Jurkat, Clone E6-1 (cell line): ENCODE measurements at regions not wholly inside any gene's neighbourhood (a gene's known extent, or its start where the extent isn't known, plus 50 kb on each side); places are given as distances from the start of the nearest gene placed in this dataset.

Experiments
- DNase-seq: peaks from one replicate; pipeline ENCODE4 v3.0.0-alpha.2; 2011; ENCODE audit warnings: low read depth, low spot score
- H3K4me3 ChIP-seq: 2 replicates; pipeline ENCODE4 v1.5.1; 2011; ENCODE audit warnings: mild to moderate bottlenecking, low read length, control low read depth, moderate library complexity

DNA sequence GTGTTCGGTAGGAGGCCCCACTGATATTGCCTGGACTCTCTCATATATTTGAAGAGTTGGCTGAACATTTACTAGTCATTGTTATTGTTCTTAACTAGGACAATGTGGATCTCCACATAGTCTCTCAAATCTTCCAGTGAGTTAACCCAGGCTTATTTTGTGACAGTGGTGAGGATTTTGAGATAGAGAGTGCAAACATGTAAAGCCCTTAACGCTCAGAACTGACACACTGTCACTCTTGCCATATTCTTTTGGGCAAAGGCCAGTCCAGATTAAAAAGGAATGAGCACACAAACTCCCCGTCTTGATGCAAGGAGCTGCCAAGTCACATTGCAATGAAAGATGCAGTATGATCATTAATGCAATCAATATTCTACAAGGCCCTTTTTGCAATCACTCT, 431.9 kb upstream of the AZI2 start:
- DNase-seq: no peak
- no peak overlapping the region for H3K4me3 ChIP-seq

DNA sequence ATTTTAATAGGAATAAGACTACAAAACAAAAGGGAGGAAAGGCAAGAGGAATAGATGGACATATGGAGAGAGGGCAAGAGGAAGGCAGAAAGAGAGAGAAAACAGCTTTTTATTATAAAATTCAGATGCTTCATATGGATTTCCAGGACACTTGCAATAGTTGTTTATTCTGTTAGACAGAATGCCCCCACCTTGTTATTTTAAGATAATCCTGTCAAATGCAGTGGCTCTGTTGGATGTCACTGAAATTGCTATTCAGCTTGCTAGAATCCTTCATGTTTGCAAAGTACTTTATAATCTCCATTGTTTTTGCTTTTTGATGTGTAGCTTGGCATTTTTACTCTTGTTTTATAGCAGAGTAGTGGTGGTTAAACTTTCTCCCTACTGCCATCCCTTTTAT, 432.4 kb upstream of the AZI2 start:
- no peak overlapping the region for H3K4me3 ChIP-seq
- DNase-seq: no peak

DNA sequence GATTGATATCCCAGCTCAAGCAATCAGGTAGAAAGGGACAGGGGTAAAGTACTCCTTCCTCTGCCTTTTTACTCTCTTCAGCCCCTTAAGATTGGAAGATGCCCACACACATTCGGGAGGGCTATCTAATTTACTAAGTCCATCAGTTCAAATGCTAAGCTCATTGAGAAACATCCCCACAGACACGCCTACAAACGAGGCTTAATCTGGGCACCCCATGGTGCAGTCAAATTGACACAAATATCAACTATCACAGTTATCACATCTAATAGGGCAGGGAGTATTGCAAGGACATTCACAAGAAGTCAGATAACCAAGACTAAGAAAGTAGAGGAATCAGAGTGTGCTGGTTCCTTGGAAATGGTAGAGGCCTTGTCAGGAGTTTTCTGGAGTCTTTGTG, 437.8 kb upstream of the AZI2 start:
- DNase-seq: no peak
- no peak overlapping the region for H3K4me3 ChIP-seq

DNA sequence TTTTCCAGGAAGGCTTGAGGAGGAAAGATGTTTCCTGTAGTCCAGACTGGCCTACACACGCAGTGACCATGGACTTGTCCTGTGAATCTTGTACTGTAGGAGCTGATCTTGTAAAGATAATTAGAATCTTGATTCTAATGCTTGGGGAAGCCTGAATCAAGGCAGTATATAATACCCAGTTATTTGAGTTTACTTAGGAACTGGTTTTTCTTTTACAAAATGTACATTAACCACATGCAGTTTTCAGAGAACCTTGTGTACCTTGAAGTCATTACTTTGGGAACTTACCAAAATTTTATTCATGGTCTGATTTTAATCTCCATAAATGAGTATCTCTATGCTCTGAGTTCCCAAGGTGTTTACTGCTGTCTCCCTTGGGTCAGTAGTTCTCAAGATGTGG, 439.9 kb upstream of the AZI2 start:
- H3K4me3 ChIP-seq: no peak overlapping the region
- DNase-seq: no peak

DNA sequence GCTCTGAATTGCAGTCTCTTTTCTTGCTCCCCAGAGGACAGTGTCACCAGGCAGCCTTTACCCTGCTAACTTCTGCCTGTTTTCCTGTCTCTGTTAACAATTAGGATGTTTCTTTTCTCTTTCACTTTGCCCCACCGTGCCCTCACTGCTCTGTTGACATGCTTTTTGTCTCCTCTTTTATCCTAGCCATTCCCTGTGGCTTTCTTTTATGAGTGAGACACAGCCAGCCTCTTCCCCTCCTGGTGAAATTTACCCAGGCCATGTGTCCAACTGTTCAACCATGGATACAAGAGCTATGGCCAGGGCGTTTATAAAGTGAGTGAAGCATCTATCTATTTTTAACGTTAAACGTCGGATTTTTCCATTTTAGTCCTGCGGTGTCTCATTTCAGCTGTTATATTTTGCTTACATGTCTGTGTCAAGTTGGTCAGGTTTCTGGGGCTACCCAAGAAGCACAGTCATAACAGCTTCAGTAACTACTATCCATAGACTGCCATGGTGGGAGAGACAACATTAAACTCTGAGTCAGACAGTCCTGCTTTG, 443.2 kb upstream of the AZI2 start:
- H3K4me3 ChIP-seq: no peak overlapping the region
- no peak for DNase-seq

DNA sequence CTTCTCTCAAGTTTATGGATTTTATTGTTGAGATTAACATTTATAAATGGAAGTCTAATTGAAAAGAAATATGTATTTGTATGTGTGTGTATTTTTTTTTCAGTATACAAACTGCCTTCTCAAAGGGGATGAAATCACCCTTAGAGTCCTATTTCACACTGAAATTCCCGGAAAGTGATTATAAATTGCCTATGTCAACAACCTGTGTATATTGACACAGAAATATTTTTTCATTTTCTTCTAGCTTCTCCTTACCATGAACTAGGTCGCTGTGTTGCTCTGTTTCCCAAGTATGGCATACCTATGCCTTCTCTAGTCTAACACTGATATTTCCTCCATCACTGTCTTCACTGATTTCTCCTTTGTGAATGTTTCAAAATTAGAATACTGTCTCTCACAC, 444.0 kb upstream of the AZI2 start:
- DNase-seq: no peak
- no peak overlapping the region for H3K4me3 ChIP-seq

DNA sequence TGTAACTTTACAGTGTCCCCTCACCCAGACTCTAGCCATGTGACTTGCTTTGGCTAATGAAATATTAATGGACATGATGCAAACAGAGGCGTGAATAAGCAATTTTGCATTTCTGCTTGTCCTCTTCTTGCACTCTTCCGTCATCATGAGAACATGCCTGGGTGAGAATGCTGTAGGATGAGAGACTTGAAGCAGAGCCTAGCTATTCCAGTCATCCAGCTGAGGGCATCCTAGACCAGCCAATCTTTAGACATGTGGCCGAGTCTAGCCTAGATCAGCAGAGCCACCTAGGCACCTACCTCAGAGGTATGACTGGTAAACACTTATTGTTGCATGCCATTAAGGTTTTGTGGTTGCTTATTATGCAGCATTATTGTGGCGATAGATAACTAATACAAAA, 450.5 kb upstream of the AZI2 start:
- DNase-seq: no peak

DNA sequence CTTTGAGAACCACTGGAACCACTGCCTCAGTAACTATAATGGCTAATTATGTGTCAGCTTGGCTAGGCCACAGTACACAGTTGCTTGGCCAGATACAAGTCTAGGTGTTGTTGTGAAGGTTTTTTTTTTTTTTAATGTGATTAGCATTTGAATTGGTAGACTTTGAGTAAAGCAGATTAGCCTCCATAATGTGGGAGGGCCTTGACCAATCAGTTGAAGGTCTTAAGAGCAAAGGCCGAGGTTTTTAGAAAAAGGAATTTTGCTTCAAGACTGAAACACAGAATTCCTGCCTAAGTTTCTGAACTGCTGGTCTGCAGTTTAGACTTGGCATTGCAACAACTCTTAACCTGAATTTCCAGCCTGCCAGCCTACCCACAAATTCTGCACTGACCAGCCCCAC, 451.6 kb upstream of the AZI2 start:
- no peak for DNase-seq
- H3K4me3 ChIP-seq: no peak overlapping the region

More for the DNA sequence above, 450.5 kb upstream of the AZI2 start:
- no peak overlapping the region for H3K4me3 ChIP-seq

DNA sequence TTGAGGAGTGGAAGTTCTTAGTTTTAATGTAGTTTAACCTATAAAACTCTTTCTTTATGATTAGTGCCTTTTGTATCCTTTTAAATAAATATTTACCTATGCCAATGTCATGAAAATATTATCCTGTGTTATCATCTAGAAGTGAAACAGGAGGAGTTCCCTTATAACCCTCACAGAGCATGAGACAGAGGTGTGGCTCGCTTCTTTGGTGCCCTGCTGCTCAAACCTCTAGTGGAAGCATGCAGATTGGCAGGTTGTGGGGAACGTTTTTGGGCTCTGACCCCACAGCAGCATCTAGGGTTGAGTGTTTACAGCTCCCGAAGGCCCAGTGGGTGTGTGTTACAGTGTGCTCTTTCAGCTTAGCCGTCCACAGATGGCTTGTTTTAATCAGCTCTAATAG, 459.4 kb upstream of the AZI2 start:
- no peak overlapping the region for H3K4me3 ChIP-seq
- DNase-seq: no peak

DNA sequence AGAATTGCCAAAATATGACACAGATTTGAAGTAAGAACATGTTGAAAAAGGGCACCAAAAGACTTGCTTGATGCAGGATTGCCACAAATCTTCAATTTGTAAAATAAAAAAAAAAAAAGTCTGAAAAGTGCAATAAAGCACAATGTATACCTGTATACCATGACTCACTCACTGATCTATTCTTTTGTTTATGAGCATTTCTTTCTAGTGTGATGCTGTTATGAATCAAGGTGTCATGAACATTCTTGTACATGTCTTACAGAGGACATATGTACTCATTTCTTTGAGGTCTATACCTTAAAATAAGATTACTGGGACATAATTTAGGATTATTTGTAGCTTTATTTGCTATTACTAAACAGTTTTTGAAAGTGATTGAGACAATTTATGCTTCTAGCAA, 464.9 kb upstream of the RBMS3 start:
- no peak overlapping the region for H3K4me3 ChIP-seq
- DNase-seq: no peak

DNA sequence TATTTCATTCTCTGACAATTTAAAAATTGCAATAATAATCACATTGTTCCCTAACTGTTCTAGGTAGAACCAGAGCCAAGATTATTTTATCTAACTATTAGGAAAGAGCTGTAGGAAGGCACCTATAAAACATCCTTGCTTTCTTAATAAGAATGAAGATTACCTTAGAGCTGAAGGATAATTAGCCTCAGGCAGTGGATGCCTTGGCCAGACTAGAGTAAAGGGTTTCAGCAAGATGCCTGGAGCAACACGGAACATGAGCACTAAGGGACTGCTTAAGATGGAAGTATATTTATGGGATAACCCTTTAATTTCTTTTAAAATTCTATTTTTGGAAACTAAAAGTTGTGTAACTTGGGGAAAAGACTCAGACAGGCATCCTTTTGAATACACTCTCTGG, 456.6 kb upstream of the RBMS3 start:
- DNase-seq: no peak
- no peak overlapping the region for H3K4me3 ChIP-seq

DNA sequence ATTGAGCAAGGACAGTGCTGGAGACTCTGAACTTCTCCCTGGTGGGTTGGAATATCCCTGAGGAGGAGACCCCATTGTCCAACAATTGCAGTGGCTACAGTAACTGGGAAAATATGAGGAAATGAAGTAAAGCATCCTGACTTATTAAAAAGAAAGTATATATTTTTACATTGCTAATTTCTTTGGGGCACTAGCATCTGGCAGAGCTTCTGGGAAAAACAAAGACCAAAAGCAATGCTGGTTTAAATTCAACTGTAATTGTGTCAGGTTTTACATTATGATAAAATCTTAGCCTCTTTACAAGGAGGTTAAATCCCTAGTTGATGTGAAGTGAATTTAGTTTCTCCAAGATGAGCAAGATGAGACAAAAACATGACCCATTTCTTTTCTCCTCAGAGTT, 454.0 kb upstream of the RBMS3 start:
- no peak overlapping the region for H3K4me3 ChIP-seq
- DNase-seq: no peak

DNA sequence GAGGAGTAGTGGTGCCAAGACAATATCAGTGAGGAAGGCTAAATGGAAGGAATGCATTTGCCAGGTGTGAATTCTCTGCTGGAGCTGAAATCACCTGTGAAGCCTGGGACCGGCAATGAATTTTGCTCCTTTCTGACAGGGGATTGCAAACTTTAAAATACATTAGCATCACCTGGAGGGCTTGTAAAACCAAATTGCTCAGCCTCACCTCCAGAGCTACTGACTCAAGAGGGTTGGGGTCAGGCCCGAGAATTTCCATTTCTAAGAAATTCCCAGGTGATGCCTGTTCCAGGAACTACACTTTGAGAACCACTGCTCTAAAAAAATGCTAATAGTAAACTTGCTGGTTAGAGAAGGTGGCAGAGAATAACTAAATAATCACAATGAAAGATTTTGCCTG, 445.6 kb upstream of the RBMS3 start:
- H3K4me3 ChIP-seq: no peak overlapping the region
- DNase-seq: no peak

DNA sequence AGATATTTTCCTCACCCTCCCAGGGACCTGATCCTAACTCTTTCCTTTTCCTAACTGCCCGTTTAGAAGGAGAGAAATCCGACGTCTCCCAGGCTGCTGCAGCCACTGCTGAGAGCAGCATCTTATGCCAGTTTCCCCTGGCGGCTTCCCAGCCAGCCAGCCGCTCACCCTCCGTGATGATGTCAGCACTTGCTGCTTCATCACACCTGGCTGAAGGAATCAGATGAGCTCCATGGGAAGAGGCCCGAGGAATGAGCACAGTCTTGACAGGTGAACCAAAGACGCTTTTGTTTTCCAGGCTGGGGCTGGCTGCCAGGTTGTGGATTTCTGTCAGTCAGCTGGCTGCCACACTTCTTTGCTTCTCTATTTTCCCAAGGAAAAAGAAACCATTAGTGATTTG, 445.1 kb upstream of the RBMS3 start:
- no peak for DNase-seq

DNA sequence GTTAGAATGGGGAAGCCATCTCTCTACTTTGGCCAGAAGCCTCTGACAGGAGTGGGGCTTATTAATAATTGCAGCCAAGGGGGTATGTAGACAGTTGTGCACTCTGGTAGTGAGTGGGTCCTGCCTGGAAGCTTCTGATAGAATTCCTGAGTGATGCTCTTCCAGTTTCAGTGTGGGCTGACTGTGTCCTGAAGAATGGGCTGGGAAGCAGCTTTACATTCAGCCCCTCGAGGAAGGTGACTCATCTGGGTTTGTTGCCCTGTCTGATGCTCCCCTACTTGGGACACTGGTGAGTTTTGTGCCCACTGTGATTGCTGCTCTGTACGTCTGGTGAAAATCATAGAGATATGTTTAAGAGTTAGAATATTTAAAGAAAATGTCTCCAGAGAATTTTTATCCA, 444.7 kb upstream of the RBMS3 start:
- no peak overlapping the region for H3K4me3 ChIP-seq
- DNase-seq: no peak

More for the DNA sequence above, 445.1 kb upstream of the RBMS3 start:
- H3K4me3 ChIP-seq: no peak overlapping the region

DNA sequence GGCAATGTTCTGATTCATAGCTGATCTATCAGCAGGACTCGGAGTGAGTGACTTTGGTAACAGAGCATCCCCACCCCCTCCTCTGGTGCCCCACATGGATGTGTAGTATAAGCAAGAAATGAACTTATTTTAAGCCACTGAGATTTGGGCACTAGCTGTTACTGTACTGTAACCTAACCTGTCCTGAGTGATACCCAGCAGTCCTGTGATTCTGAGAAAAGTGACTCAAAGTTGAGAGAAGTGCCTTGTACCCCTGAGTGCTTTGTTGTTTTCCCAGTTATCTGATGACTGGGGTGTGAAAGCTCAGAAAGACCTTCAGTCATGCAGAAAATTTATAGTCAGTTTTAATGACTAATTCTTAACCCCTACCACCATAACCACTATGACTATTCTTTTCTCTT, 439.9 kb upstream of the RBMS3 start:
- H3K4me3 ChIP-seq: no peak overlapping the region
- DNase-seq: no peak

DNA sequence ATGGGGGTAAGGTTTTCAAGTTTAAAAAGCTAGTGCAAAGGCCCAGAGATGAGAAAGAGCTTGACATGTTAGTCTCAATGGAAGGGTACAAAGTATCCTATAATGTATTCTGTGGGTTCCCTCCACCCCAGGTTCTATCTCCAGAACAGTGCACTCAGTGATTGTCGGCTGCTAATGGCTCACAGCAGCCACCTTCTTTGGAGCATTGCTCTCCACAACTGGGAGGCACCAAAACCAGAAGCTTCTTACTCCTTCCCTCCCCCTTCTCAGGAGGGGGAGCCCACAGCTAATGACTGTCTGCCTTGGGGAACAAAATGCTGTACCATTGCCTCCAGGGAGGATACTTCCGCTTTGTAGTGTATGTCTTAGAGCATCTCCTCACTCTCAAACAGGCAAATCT, 439.4 kb upstream of the RBMS3 start:
- H3K4me3 ChIP-seq: no peak overlapping the region
- no peak for DNase-seq

DNA sequence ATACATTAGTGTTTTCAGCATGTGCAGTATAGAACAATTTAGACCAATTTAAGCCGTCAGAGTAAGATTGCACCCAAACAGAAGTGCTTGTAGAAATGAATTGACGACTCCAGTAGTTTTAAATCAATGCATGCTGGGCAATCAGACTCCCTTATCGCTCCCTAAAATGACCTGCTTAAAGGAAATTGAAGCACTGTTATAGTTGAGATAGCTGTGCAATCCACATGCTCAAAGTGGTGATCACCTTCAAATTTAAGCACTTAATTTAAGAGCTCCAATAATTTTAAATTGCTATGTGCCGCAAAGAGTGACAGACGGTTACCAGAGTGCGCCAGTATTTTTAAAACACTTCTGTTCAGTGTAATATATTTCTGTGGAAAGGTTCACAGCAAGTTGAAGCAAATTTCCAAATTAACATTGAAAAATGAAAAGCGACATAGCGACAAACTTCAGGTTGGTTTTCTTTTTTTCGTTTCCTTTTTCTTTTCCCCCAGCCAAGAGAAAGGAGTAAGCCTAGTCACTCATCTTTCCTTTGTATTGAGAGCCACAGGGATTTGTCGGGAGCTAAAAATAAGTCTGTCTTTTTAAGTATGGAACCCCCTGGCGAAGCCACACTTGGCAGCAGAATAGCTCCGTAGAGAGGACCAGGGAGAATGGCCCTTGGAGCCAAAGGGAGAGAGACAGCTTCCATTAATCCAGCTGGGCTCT, 436.4 kb upstream of the RBMS3 start:
- H3K4me3 ChIP-seq: no peak overlapping the region
- DNase-seq: no peak

DNA sequence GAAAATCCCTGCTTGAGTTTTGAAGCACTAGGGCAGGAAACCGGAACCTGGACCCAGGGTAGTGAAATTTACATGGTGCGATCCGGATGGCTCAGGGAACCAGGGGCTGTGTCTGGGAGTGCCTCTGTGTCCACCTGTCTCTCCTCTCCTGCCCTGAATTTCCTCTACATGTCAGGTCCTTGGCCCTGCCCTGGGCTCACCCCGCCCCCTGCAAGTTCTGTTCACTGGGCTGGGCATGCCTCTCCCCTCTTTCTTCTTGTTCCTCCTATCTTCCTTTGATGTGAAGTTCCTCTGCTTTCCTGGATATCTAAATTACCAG, 435.9 kb upstream of the RBMS3 start:
- DNase-seq: no peak
- no peak overlapping the region for H3K4me3 ChIP-seq

DNA sequence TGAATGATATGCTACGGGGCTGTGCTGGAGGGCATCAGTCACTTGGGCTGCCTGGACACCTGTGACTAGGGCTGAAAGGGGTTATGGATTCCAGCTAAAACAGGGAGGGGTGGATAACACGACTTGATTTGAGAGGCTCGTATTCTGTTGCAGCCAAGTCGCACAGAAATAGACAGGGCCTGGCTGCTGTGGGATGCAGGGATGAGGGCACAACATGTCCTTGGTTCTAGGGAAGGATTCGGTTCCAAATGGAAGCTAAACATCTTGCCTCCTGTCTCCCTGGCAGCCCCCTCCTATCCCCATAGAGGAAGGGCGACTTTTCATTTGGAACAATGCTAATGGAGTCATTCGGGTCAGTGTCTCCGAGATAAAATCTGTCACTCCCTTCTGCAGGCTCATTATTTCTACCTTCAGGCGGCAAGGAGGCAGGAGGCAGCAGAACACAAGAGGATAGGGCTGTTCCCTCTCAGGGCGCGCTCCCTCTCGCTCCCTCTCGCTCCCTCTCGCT, 433.8 kb upstream of the RBMS3 start:
- H3K4me3 ChIP-seq: no peak overlapping the region
- no peak for DNase-seq

DNA sequence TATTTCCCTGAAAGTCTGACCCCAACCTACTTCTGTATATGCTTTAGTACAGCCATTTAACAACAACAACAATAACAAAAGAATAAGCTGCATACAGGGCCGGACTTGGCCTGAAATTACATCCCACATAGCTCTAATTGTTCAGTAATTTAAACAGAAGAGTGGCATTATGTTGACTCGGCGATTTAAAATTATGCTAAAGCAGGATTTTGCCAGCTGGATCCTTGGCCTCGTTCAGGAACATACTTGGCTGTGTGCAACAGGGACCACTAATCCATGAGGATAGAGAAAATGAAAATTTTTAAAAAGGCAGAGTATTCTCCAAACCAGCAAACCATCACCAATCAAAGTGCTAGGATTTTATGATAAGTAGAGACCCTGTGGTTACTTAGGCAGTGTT, 433.1 kb upstream of the RBMS3 start:
- DNase-seq: no peak
- H3K4me3 ChIP-seq: no peak overlapping the region
